Neural cell (in vitro differentiated cells): ENCODE measurements at regions not wholly inside any gene's neighbourhood (a gene's known extent, or its start where the extent isn't known, plus 50 kb on each side); places are given as distances from the start of the nearest gene placed in this dataset.

ENCODE experiments used
- H2AFZ ChIP-seq: fragments of 200-600, 300-800 bp; sonication (generic), shearing (Covaris generic); 2 replicates; pipeline ENCODE4 v1.6.0; 2014; ENCODE audit warnings: low read depth, mild to moderate bottlenecking, antibody characterized with exemption, low read length, moderate library complexity
- H3F3A ChIP-seq: fragments of 200-600 bp; shearing (Covaris generic); 2 replicates; pipeline ENCODE4 v1.6.1; 2016; ENCODE audit warnings: mild to moderate bottlenecking, moderate library complexity, mixed read lengths, antibody characterized with exemption, low read length; ENCODE audit not compliant: insufficient read depth, poor library complexity, severe bottlenecking
- H3K27ac ChIP-seq: fragments of 200-600, 300-800 bp; sonication (generic), shearing (Covaris generic); 2 replicates; pipeline ENCODE4 v1.5.1; 2014; ENCODE audit warnings: mild to moderate bottlenecking, low read length, moderate library complexity
- H3K27me3 ChIP-seq: fragments of 300-800, 200-600 bp; sonication (generic), shearing (Covaris generic); 2 replicates; pipeline ENCODE4 v1.6.0; 2014; ENCODE audit warnings: mild to moderate bottlenecking, low read depth, low read length, moderate library complexity; ENCODE audit not compliant: insufficient read depth
- H3K36me3 ChIP-seq: fragments of 300-800, 200-600 bp; sonication (generic), shearing (Covaris generic); 2 replicates; pipeline ENCODE4 v1.5.1; 2014; ENCODE audit warnings: mild to moderate bottlenecking, antibody characterized with exemption, low read length, moderate library complexity; ENCODE audit not compliant: insufficient read depth
- H3K4me2 ChIP-seq: fragments of 300-800, 200-600 bp; sonication (generic), shearing (Covaris generic); 2 replicates; pipeline ENCODE4 v1.6.0; 2014; ENCODE audit warnings: mild to moderate bottlenecking, low read length
- H3K4me3 ChIP-seq: fragments of 300-800, 200-600 bp; sonication (generic), shearing (Covaris generic); 2 replicates; pipeline ENCODE4 v1.5.1; 2014; ENCODE audit warnings: mild to moderate bottlenecking, low read length, moderate library complexity
- H3K79me2 ChIP-seq: fragments of 200-600 bp; shearing (Covaris generic); replicated peaks from 2 replicates; pipeline ENCODE4 v1.6.0; 2014; ENCODE audit warnings: mild to moderate bottlenecking, low read length, moderate library complexity; ENCODE audit not compliant: insufficient read depth
- H3K9ac ChIP-seq: fragments of 300-800, 200-600 bp; sonication (generic), shearing (Covaris generic); 2 replicates; pipeline ENCODE4 v1.6.1; 2016; ENCODE audit warnings: mild to moderate bottlenecking, low read length, mixed read lengths
- H3K9me2 ChIP-seq: fragments of 200-600 bp; shearing (Covaris generic); 2 replicates; pipeline ENCODE4 v1.6.1; 2016; ENCODE audit warnings: mild to moderate bottlenecking, low read length, mixed read lengths; ENCODE audit not compliant: insufficient read depth
- H3K9me3 ChIP-seq: fragments of 200-600, 300-800 bp; sonication (generic), shearing (Covaris generic); 2 replicates; pipeline ENCODE4 v1.6.1; 2016; ENCODE audit warnings: mild to moderate bottlenecking, mixed run types, low read length, moderate library complexity, mixed read lengths
- H4K20me1 ChIP-seq: fragments of 200-600 bp; shearing (Covaris generic); 2 replicates; pipeline ENCODE4 v1.6.1; 2016; ENCODE audit warnings: mild to moderate bottlenecking, mixed run types; ENCODE audit not compliant: insufficient read depth
- CTCF ChIP-seq: fragments of 450-650 bp; IDR thresholded peaks from 2 replicates; pipeline ENCODE4 v1.5.1; 2014; ENCODE audit warnings: antibody characterized with exemption, mild to moderate bottlenecking, moderate library complexity; ENCODE audit not compliant: poor library complexity, severe bottlenecking
- EP300 ChIP-seq: fragments of 450-650 bp; conservative IDR thresholded peaks from 2 replicates; pipeline ENCODE4 v1.6.1; 2014; ENCODE audit warnings: antibody characterized with exemption, mild to moderate bottlenecking, moderate library complexity; ENCODE audit not compliant: poor library complexity, severe bottlenecking
- EZH2 ChIP-seq: fragments of 200-600, 300-800 bp; shearing (Covaris generic), sonication (generic); IDR thresholded peaks from 2 replicates; pipeline ENCODE4 v1.6.1; 2014; ENCODE audit warnings: antibody characterized with exemption, low read length, borderline replicate concordance, mild to moderate bottlenecking; ENCODE audit not compliant: insufficient read depth, poor library complexity, severe bottlenecking
- MXI1 ChIP-seq: fragments of 450-650 bp; conservative IDR thresholded peaks from 2 replicates; pipeline ENCODE4 v1.6.1; 2014; ENCODE audit warnings: antibody characterized with exemption, mild to moderate bottlenecking; ENCODE audit not compliant: poor library complexity, severe bottlenecking
- POLR2AphosphoS5 ChIP-seq: IDR thresholded peaks from 2 replicates; pipeline ENCODE4 v1.6.1; 2012
- RAD21 ChIP-seq: fragments of 450-650 bp; conservative IDR thresholded peaks from 2 replicates; pipeline ENCODE4 v1.6.1; 2014; ENCODE audit warnings: antibody characterized with exemption, mild to moderate bottlenecking, moderate library complexity
- REST ChIP-seq: IDR thresholded peaks from 2 replicates; pipeline ENCODE4 v1.6.1; 2012; ENCODE audit warnings: borderline replicate concordance
- SMC3 ChIP-seq: fragments of 450-650 bp; conservative IDR thresholded peaks from 2 replicates; pipeline ENCODE4 v1.6.1; 2014; ENCODE audit warnings: antibody characterized with exemption, mild to moderate bottlenecking, moderate library complexity; ENCODE audit not compliant: poor library complexity
- TAF1 ChIP-seq: IDR thresholded peaks from 2 replicates; pipeline ENCODE4 v1.6.1; 2012; ENCODE audit warnings: low read depth

- H3K79me2 ChIP-seq, result no peaks in the 10 kb centered on the region
- H3K27me3 ChIP-seq, result no peaks in the 10 kb centered on the region
- H3K9me2 ChIP-seq, result no peaks in the 10 kb centered on the region
- no peak overlapping the region for H3K9ac ChIP-seq
- no peaks in the 10 kb centered on the region for H3K36me3 ChIP-seq
- H3K9me3 ChIP-seq, result no peaks in the 10 kb centered on the region
- H3F3A ChIP-seq, result no peaks in the 10 kb centered on the region
- H3K4me2 ChIP-seq, result no peak overlapping the region
- TF ChIP-seq TAF1, result no peak
- no peaks in the 10 kb centered on the region for H4K20me1 ChIP-seq
- H2AFZ ChIP-seq, result no peak overlapping the region
- no peak overlapping the region for H3K4me3 ChIP-seq
- no peak overlapping the region for H3K27ac ChIP-seq
Measured at GRCh38 chr6:79385893-79386292, 151.3 kb downstream of the LCA5 start.

GRCh38 chr6:79385333-79385732, 150.9 kb upstream of the HMGN3 start:
- no peak overlapping the region for H2AFZ ChIP-seq
- no peaks in the 10 kb centered on the region for H3K79me2 ChIP-seq
- H3K27me3 ChIP-seq, result no peaks in the 10 kb centered on the region
- no peak overlapping the region for H3K27ac ChIP-seq
- H4K20me1 ChIP-seq, result no peaks in the 10 kb centered on the region
- no peaks in the 10 kb centered on the region for H3K36me3 ChIP-seq
- no peaks in the 10 kb centered on the region for H3K9me2 ChIP-seq
- no peaks in the 10 kb centered on the region for H3K9me3 ChIP-seq
- no peak for TF ChIP-seq EP300
- TF ChIP-seq TAF1, result no peak
- no peak for TF ChIP-seq RAD21
- TF ChIP-seq SMC3, result no peak
- TF ChIP-seq REST, result no peak
- no peak for TF ChIP-seq EZH2
- TF ChIP-seq MXI1, result no peak
- no peak for TF ChIP-seq CTCF
- no peak overlapping the region for H3K4me2 ChIP-seq
- no peaks in the 10 kb centered on the region for H3F3A ChIP-seq
- H3K9ac ChIP-seq, result no peak overlapping the region
- H3K4me3 ChIP-seq, result no peak overlapping the region

GRCh38 chr6:79384845-79385244, 150.4 kb upstream of the HMGN3 start:
- H3K9ac ChIP-seq, result no peak overlapping the region
- TF ChIP-seq TAF1, result no peak
- TF ChIP-seq RAD21, result no peak
- no peak for TF ChIP-seq REST
- TF ChIP-seq EZH2, result no peak
- TF ChIP-seq CTCF, result no peak
- no peak for TF ChIP-seq POLR2AphosphoS5
- TF ChIP-seq SMC3, result no peak
- no peak for TF ChIP-seq MXI1
- TF ChIP-seq EP300, result no peak
- H3K36me3 ChIP-seq, result no peaks in the 10 kb centered on the region
- H3F3A ChIP-seq, result no peaks in the 10 kb centered on the region
- H3K9me3 ChIP-seq, result no peaks in the 10 kb centered on the region
- no peak overlapping the region for H3K27ac ChIP-seq
- H3K79me2 ChIP-seq, result no peaks in the 10 kb centered on the region
- no peak overlapping the region for H2AFZ ChIP-seq
- H4K20me1 ChIP-seq, result no peaks in the 10 kb centered on the region
- H3K27me3 ChIP-seq, result no peaks in the 10 kb centered on the region
- no peaks in the 10 kb centered on the region for H3K9me2 ChIP-seq
- no peak overlapping the region for H3K4me2 ChIP-seq
- H3K4me3 ChIP-seq, result no peak overlapping the region
